ENCODE measurements at regions not wholly inside any gene's neighbourhood (a gene's known extent, or its start where the extent isn't known, plus 50 kb on each side); places are given as distances from the start of the nearest gene placed in this dataset.

GRCh38 chr13:74930402-74931165, 551.4 kb downstream of the TBC1D4 start:
- no peak for DNase-seq

- DNase-seq: no peak
These were observed 552.5 kb downstream of the TBC1D4 start for GRCh38 chr13:74929436-74929835.

GRCh38 chr13:74927823-74928222, 554.1 kb downstream of the TBC1D4 start:
- no peak for DNase-seq

- no peak for DNase-seq
These were observed 559.0 kb downstream of the TBC1D4 start for GRCh38 chr13:74922963-74923362.

- no peak for DNase-seq
These were observed 560.6 kb downstream of the TBC1D4 start for GRCh38 chr13:74921326-74921725.

- no peak for DNase-seq
These were observed 561.0 kb downstream of the TBC1D4 start for GRCh38 chr13:74920920-74921319.

- no peak for DNase-seq
These were observed 561.6 kb downstream of the TBC1D4 start for GRCh38 chr13:74920361-74920760.

- no peak for DNase-seq
These were observed 562.1 kb downstream of the TBC1D4 start for GRCh38 chr13:74919914-74920313.

- no peak for DNase-seq
These were observed 569.1 kb downstream of the TBC1D4 start for GRCh38 chr13:74912898-74913297.

GRCh38 chr13:74910415-74910814, 571.6 kb downstream of the TBC1D4 start:
- DNase-seq: no peak

GRCh38 chr13:74907788-74908187, 574.2 kb downstream of the TBC1D4 start:
- DNase-seq: no peak

- DNase-seq: no peak
These were observed 577.4 kb downstream of the TBC1D4 start for GRCh38 chr13:74904556-74904955.

GRCh38 chr13:74895042-74895796, 586.8 kb downstream of the TBC1D4 start:
- no peak for DNase-seq

GRCh38 chr13:74892096-74892495, 589.9 kb downstream of the TBC1D4 start:
- no peak for DNase-seq

GRCh38 chr13:74891610-74892009, 590.4 kb downstream of the TBC1D4 start:
- DNase-seq: no peak

GRCh38 chr13:74889321-74889720, 592.6 kb downstream of the TBC1D4 start:
- DNase-seq: no peak

GRCh38 chr13:74886502-74886901, 595.5 kb downstream of the TBC1D4 start:
- no peak for DNase-seq

- no peak for DNase-seq
These were observed 598.1 kb downstream of the TBC1D4 start for GRCh38 chr13:74883834-74884233.

GRCh38 chr13:74871369-74872070, 610.4 kb downstream of the TBC1D4 start:
- DNase-seq: no peak

- DNase-seq: no peak
These were observed 611.1 kb downstream of the TBC1D4 start for GRCh38 chr13:74870865-74871264.

- no peak for DNase-seq
These were observed 612.1 kb downstream of the TBC1D4 start for GRCh38 chr13:74869846-74870245.

GRCh38 chr13:74868049-74868448, 613.9 kb downstream of the TBC1D4 start:
- DNase-seq: no peak

- DNase-seq: no peak
These were observed 614.5 kb downstream of the TBC1D4 start for GRCh38 chr13:74867460-74867859.

GRCh38 chr13:74866101-74866500, 615.9 kb downstream of the TBC1D4 start:
- no peak for DNase-seq

Measured in activated T-cell treated with anti-CD3 and anti-CD28 coated beads, Interleukin-2, amount 50 U/mL, for 1 hour (primary cell).